ENCODE measurements at regions not wholly inside any gene's neighbourhood (a gene's known extent, or its start where the extent isn't known, plus 50 kb on each side); places are given as distances from the start of the nearest gene placed in this dataset.

DNA sequence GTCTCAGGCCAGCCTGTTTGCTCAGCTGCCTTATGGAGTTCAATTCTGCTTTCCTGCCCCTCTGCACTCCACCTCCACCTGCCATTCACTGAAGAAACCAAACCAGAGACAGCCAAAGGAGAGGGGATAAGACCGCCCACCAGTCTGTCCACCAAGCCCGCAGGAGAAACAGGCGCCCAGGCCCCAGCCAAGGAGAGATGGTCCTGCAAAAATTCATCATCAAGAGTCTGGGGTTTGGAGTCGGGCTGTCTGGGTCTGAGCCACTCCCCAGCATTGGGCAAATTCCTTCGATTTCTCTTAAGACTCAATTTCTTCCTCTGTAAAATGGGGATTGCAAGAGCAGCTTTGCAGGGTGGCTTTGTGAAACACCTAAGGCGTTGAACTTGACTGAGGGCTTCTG, 121.4 kb upstream of the RUNX3 start:
- TF ChIP-seq CTCF (IDR thresholded peaks at IDR 0.05; ENCODE audit: poor library complexity) = no peak
- TF ChIP-seq EZH2 (IDR thresholded peaks at IDR 0.05; ENCODE audit: borderline replicate concordance) = no peak
